A549 (cell line): ENCODE measurements at regions not wholly inside any gene's neighbourhood (a gene's known extent, or its start where the extent isn't known, plus 50 kb on each side); places are given as distances from the start of the nearest gene placed in this dataset.

ENCODE experiments used
- ATAC-seq, 2 experiments: fragments of 200-7000 bp in 1 of 2; fragments of >200 bp in 1 of 2; cut with Nextera tagmentation in 1 of 2; cut with Tn5 transposase in 1 of 2; 3 replicates each; pipeline versions ENCODE4 v1.8.0 to v1.9.1; 2018 to 2020; ENCODE audit warnings: mild to moderate bottlenecking in 1 of 2, moderate library complexity in 1 of 2
- CTCF ChIA-PET: fragments of 300-600 bp; sonication (Branson Sonifier 250); formaldehyde crosslinking; extraction: SDS; loops from one replicate; lab custom pipeline; 2021; ENCODE audit warnings: antibody characterized with exemption, inconsistent platforms; lab: Yijun Ruan, JAX
- POLR2A ChIA-PET: fragments of 350-600 bp; formaldehyde crosslinking; extraction: SDS; loops from one replicate; lab custom pipeline; 2021; ENCODE audit warnings: antibody characterized with exemption, inconsistent platforms; lab: Yijun Ruan, JAX
- DNase-seq, 2 experiments: peaks; one replicate each; pipeline versions ENCODE4 v3.0.0 to v3.0.0-alpha.2; 2011 to 2016; ENCODE audit warnings: low read depth in 1 of 2, low spot score in 1 of 2
- FAIRE-seq: peaks from 2 replicates; lab custom pipeline; 2011; peaks lifted over from hg19 to GRCh38; lab: Jason Lieb, UNC
- H3K27ac ChIP-seq, 2 experiments: fragments of >200 bp; sonication (Bioruptor Twin); formaldehyde crosslinking; 3 replicates each; pipeline ENCODE4 v1.5.1; 2016 to 2017
- H3K4me1 ChIP-seq: fragments of >200 bp; sonication (Bioruptor Twin); formaldehyde crosslinking; 3 replicates; pipeline ENCODE4 v1.6.1; 2016
- H3K4me2 ChIP-seq: fragments of >200 bp; sonication (Bioruptor Twin); formaldehyde crosslinking; 3 replicates; pipeline ENCODE4 v1.6.1; 2016
- H3K4me3 ChIP-seq: fragments of >200 bp; sonication (Bioruptor Twin); formaldehyde crosslinking; 3 replicates; pipeline ENCODE4 v1.5.1; 2016
- H3K9me3 ChIP-seq: fragments of >200 bp; sonication (Bioruptor Twin); formaldehyde crosslinking; 3 replicates; pipeline ENCODE4 v1.6.1; 2016
- ATOH8 ChIP-seq: fragments of 250-450 bp; sonication (Bioruptor Pico); IDR thresholded peaks from 2 replicates; pipeline ENCODE4 v1.5.0; 2020; ENCODE audit warnings: low read depth, mild to moderate bottlenecking, moderate library complexity
- BHLHE40 ChIP-seq: IDR thresholded peaks from 2 replicates; pipeline ENCODE4 v1.6.1; 2012; ENCODE audit warnings: low read depth, low read length, inconsistent platforms
- CBX2 ChIP-seq: fragments of 200-600 bp; sonication (generic); IDR thresholded peaks from 2 replicates; pipeline ENCODE4 v1.6.1; 2016; ENCODE audit warnings: low read depth, mild to moderate bottlenecking, borderline replicate concordance
- CBX8 ChIP-seq: fragments of 200-600 bp; sonication (generic); IDR thresholded peaks from 2 replicates; pipeline ENCODE4 v1.6.1; 2016
- CTCF ChIP-seq: fragments of >200 bp; sonication (Bioruptor Twin); formaldehyde crosslinking; IDR thresholded peaks from 3 replicates; pipeline ENCODE4 v1.5.1; 2016
- EHMT2 ChIP-seq: fragments of 200-600 bp; sonication (generic); IDR thresholded peaks from 2 replicates; pipeline ENCODE4 v1.6.1; 2016; ENCODE audit warnings: antibody characterized with exemption, low read depth, mild to moderate bottlenecking, moderate library complexity
- ELK1 ChIP-seq: fragments of 150-350 bp; IDR thresholded peaks from 2 replicates; pipeline ENCODE4 v1.6.1; 2014; ENCODE audit warnings: low read depth, mild to moderate bottlenecking, low read length
- ESRRA ChIP-seq: fragments of 150-350 bp; IDR thresholded peaks from 2 replicates; pipeline ENCODE4 v1.6.1; 2014; ENCODE audit warnings: mild to moderate bottlenecking, low read length, borderline replicate concordance
- FOSB ChIP-seq: fragments of 250-450 bp; sonication (Bioruptor Pico); IDR thresholded peaks from 2 replicates; pipeline ENCODE4 v1.5.0; 2020; ENCODE audit warnings: mild to moderate bottlenecking, moderate library complexity
- GATA3 ChIP-seq: IDR thresholded peaks from 2 replicates; pipeline ENCODE4 v1.6.1; 2012; ENCODE audit warnings: borderline replicate concordance
- HEYL ChIP-seq: fragments of 250-450 bp; sonication (Bioruptor Pico); IDR thresholded peaks from 2 replicates; pipeline ENCODE4 v1.8.0; 2021; ENCODE audit warnings: mild to moderate bottlenecking, moderate library complexity
- HOXB5 ChIP-seq: fragments of 250-450 bp; sonication (Bioruptor Pico); IDR thresholded peaks from 2 replicates; pipeline ENCODE4 v1.5.0; 2020; ENCODE audit warnings: mild to moderate bottlenecking, moderate library complexity
- MAZ ChIP-seq: fragments of 150-350 bp; IDR thresholded peaks from 2 replicates; pipeline ENCODE4 v1.6.1; 2014; ENCODE audit warnings: antibody characterized with exemption, low read depth, low read length, borderline replicate concordance
- MYC ChIP-seq: IDR thresholded peaks from 2 replicates; pipeline ENCODE4 v1.6.1; 2012; ENCODE audit warnings: mild to moderate bottlenecking, inconsistent platforms, low read length, improper control_type of control experiment, borderline replicate concordance
- NFE2L2 ChIP-seq: fragments of 150-350 bp; conservative IDR thresholded peaks from 2 replicates; pipeline ENCODE4 v1.6.1; 2014; ENCODE audit warnings: low read length
- POLR2A ChIP-seq: IDR thresholded peaks from 2 replicates; pipeline ENCODE4 v1.6.1; 2012; ENCODE audit warnings: mild to moderate bottlenecking, low read length
- POLR2AphosphoS2 ChIP-seq: conservative IDR thresholded peaks from 2 replicates; pipeline ENCODE4 v1.6.1; 2012; ENCODE audit warnings: low read length, improper control_type of control experiment, inconsistent platforms
- RAD21 ChIP-seq, 2 experiments: fragments of >200 bp in 1 of 2; sonication (Bioruptor Twin) in 1 of 2; formaldehyde crosslinking in 1 of 2; IDR thresholded peaks in 1 of 2; conservative IDR thresholded peaks in 1 of 2; 2 replicates in 1 of 2; 3 replicates in 1 of 2; pipeline ENCODE4 v1.6.1; 2012 to 2018; ENCODE audit warnings: inconsistent platforms in 1 of 2
- TFCP2L1 ChIP-seq: fragments of 250-450 bp; sonication (Bioruptor Pico); IDR thresholded peaks from 2 replicates; pipeline ENCODE4 v1.5.0; 2021; ENCODE audit warnings: mild to moderate bottlenecking
- TP53 ChIP-seq: fragments of 250-450 bp; sonication (Bioruptor Pico); IDR thresholded peaks from 2 replicates; pipeline ENCODE4 v1.5.0; 2021; ENCODE audit warnings: mild to moderate bottlenecking, moderate library complexity
- ZFP36 ChIP-seq: fragments of 450-650 bp; IDR thresholded peaks from 2 replicates; pipeline ENCODE4 v1.6.1; 2014; ENCODE audit warnings: borderline replicate concordance; ENCODE audit not compliant: partially characterized antibody
- whole genome bisulfite sequencing: methylation state at CpG from one replicate; pipeline ENCODE4 v1.1.6; 2017; ENCODE audit errors: missing lambda C conversion rate; 5-methylcytosine and 5-hydroxymethylcytosine counted together
- TF ChIP-seq, protein P1 (sequence below): IDR thresholded peaks from 2 replicates; pipeline ENCODE4 v1.6.1; 2012; ENCODE audit warnings: low read depth, borderline replicate concordance
- TF ChIP-seq, protein P2 (sequence below): IDR thresholded peaks from 2 replicates; pipeline ENCODE4 v1.6.1; 2012

GRCh38 chr22:47434336-47435203 lies 672.1 kb downstream of the TBC1D22A start:
- POLR2A ChIA-PET: no interaction called here

GRCh38 chr22:47433627-47434026 lies 671.2 kb downstream of the TBC1D22A start:
- ATAC-seq (no peak), FAIRE-seq (no peak), DNase-seq (no peak)
- H3K27ac ChIP-seq: no peak overlapping the region
- H3K4me3 ChIP-seq: no peak overlapping the region
- no peaks in the 10 kb centered on the region for H3K4me1 ChIP-seq
- TF ChIP-seq CBX8 (no peak), ELK1 (no peak), GATA3 (no peak), FOSB (CRISPR knock-in tag) (no peak), ZFP36 (no peak), MAZ (no peak), BHLHE40 (no peak)
- H3K9me3 ChIP-seq: peaks cover 9% of the 10 kb centered on the region; the same call in 2 of the 3 replicates
- WGBS: 55% methylated on average over 4 of the region's 5 CpGs
- H3K4me2 ChIP-seq: no peak overlapping the region
- ChIA-PET POLR2A (no interaction called here), CTCF (no interaction called here)

More at GRCh38 chr22:47434336-47435203, 672.1 kb downstream of the TBC1D22A start:
- FAIRE-seq (no peak), DNase-seq (no peak), ATAC-seq (no peak)
- Histone ChIP-seq H3K4me2 (no peak overlapping the region), H3K27ac (no peak overlapping the region), H3K4me1 (no peaks in the 10 kb centered on the region), H3K9me3 (peaks cover 9% of the 10 kb centered on the region; the same call in 2 of the 3 replicates), H3K4me3 (no peak overlapping the region)
- TF ChIP-seq ATOH8 (CRISPR knock-in tag): no peak
- TF ChIP-seq POLR2A: no peak
- no peak for TF ChIP-seq HOXB5 (CRISPR knock-in tag)
- TF ChIP-seq BHLHE40: no peak
- TF ChIP-seq MYC: no peak
- TF ChIP-seq, protein P1, sequence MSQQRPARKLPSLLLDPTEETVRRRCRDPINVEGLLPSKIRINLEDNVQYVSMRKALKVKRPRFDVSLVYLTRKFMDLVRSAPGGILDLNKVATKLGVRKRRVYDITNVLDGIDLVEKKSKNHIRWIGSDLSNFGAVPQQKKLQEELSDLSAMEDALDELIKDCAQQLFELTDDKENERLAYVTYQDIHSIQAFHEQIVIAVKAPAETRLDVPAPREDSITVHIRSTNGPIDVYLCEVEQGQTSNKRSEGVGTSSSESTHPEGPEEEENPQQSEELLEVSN: no peak
- TF ChIP-seq CTCF: no peak
- no peak for TF ChIP-seq TFCP2L1 (CRISPR knock-in tag)
- TF ChIP-seq HEYL (CRISPR knock-in tag): no peak
- no peak for TF ChIP-seq EHMT2
- TF ChIP-seq NFE2L2: no peak
- TF ChIP-seq, protein P2, sequence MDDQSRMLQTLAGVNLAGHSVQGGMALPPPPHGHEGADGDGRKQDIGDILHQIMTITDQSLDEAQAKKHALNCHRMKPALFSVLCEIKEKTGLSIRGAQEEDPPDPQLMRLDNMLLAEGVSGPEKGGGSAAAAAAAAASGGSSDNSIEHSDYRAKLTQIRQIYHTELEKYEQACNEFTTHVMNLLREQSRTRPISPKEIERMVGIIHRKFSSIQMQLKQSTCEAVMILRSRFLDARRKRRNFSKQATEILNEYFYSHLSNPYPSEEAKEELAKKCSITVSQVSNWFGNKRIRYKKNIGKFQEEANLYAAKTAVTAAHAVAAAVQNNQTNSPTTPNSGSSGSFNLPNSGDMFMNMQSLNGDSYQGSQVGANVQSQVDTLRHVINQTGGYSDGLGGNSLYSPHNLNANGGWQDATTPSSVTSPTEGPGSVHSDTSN: no peak
- TF ChIP-seq CBX2: no peak
- TF ChIP-seq RAD21 (conservative IDR thresholded peaks at IDR 0.05 in 1 of 2, IDR thresholded peaks at IDR 0.05 in 1 of 2): no peak
- no peak for TF ChIP-seq ESRRA
- TF ChIP-seq POLR2AphosphoS2: no peak
- TF ChIP-seq TP53 (CRISPR knock-in tag): no peak
- CTCF ChIA-PET: no interaction called here
- 47% methylated on average over 14 of the region's 17 CpGs for WGBS
